ENCODE measurements at regions not wholly inside any gene's neighbourhood (a gene's known extent, or its start where the extent isn't known, plus 50 kb on each side); places are given as distances from the start of the nearest gene placed in this dataset.

- TF ChIP-seq ZNF318 (IDR thresholded peaks at IDR 0.05; ENCODE audit: borderline replicate concordance in 1 of 2, low read depth in 1 of 2) (no peak), ZNF766 (CRISPR knock-in tag; conservative IDR thresholded peaks at IDR 0.05) (no peak), FOXO4 (CRISPR knock-in tag; IDR thresholded peaks at IDR 0.05) (no peak), HMG20A (CRISPR knock-in tag; conservative IDR thresholded peaks at IDR 0.05) (no peak)
Observed at GRCh38 chr5:63697811-63698210, 264.4 kb downstream of the HTR1A start (continued).

Data from K562 (cell line).